IPS-NIHi11 (cell line): ENCODE measurements at regions not wholly inside any gene's neighbourhood (a gene's known extent, or its start where the extent isn't known, plus 50 kb on each side); places are given as distances from the start of the nearest gene placed in this dataset.

Experiments
- DNase-seq: peaks from one replicate; pipeline ENCODE4 v3.0.0; 2012; ENCODE audit warnings: mixed read lengths, low spot score

DNA sequence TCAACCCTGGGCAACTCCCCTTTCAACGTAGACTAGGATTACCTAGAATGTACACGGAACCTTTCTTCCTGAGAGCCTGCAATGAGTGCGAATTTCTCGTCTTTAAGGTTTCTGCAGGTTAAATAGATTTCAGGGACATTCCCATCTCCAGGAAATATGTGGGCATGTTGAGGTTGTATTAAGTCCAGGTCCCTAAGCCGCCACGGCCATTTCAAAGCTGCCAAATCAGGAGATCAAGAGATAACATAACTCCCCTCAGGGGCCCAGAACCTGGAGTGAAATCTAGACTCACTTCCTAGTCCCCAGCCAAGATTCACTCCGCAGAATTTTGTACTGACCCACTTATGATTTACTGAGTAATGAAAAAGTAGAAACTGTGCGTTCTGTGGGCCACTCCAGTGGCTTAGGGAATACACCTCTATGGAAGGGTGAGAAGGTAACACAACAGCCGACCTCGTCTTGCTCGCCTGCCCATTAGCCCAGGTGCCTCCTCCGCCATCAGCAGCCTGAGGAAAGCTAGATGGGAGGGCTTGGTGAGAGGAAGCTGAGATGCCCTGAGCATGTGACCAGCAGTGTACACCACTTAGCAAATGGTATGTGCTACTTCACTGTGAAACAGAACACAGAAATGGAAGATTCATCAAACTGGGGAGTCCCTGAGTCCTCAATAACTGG, 98.5 kb upstream of the SOX1 start:
- no peak for DNase-seq

DNA sequence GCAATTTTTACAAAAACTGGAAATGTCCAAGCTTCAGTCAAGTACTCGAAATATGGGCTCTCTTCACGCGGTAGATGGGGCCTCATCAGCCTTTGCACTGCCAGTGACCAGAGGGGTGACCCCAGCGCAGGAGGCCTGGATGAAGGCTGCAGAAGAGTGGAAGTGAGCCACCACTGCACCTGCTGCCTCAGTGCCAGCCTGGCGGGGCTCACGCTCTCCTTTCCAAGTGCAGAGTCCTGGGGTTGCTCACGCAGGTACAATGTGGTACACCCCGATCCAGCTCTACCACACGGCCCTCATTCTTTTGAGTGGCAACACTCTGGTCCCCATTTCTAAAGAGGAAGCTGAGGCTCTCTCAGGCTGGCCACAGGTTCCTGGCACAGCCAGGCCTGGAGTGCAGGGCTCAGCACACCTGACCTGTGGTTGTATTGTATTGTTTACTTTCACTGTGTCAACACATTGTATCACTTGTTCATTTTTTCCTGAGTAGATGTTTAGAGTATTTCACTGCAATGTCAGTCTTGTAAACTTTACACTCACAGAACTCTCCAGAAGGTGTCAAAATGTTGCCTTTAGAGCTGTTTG, 97.3 kb upstream of the SOX1 start:
- no peak for DNase-seq

DNA sequence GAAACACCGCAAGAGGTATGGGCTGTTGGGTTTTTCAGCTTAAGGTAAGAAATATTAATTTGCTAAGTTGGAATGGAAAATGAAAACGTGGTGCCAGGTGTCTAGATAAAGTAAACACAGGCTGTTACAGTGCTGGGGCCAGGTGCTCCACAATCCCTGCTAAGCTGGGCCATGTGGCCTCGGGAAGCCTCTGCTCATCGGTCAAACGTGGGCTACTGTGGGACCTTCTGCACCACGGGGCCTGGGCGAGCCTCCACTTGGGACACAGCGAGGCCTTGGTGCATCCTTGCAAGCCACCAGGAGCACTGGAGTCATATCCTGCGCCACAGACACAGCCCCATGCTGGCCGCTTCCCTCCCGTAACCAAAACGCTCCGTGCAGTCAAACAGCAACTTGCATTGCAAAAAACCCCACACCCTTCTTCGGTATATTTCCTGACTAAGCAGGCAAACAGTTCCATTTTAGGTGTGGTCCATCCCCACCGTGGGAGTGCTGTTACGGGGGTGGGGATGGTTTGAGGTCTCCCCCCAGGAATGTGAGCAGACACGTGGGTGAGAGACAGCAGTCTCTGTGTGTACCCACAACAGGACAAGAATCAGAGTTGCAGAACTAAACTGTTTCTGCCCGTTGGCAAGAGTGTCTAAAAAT, 96.3 kb upstream of the SOX1 start:
- DNase-seq, result no peak

DNA sequence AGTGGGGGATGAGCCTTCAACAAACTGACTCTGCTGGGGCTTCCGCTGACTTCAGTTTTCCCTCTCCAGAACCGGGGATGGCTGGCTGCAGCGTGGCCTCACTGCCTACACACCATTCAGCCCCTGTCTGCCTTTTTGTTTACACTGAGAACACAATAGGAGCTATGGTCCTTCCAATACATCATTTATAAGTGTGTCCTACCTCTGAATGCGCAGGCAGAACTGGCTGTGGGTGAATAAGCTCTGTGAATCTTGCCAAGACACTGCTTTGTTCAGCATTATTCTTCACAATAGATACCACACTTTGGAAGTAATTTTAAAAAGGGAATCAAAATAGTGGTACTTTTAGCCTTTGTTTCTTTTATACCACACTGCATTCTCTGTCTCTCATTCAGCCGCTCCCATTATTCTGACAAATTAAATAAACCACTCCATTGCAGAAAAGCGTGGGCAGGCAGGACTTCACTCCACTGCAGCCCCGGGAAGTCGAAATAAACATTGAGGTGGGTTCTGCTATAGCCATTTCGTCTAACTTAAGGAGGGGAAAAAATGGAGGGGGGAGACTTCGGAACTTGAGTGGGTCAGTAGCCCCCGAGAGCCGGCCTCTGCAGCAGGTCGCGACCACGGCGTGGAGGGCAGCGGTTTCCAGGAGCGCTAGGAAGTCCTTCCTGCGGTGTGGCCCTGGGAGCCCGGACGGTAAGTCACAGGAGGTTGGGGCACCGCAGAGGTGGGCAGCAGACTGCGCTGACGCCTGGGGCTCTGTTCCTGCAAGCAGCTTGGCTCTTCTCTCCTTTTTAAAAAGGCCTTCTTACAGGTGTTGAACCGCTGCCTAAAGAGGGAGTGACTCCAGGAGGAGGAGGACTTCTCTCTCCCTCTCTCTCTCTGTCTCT, 94.8 kb upstream of the SOX1 start:
- DNase-seq, result no peak

DNA sequence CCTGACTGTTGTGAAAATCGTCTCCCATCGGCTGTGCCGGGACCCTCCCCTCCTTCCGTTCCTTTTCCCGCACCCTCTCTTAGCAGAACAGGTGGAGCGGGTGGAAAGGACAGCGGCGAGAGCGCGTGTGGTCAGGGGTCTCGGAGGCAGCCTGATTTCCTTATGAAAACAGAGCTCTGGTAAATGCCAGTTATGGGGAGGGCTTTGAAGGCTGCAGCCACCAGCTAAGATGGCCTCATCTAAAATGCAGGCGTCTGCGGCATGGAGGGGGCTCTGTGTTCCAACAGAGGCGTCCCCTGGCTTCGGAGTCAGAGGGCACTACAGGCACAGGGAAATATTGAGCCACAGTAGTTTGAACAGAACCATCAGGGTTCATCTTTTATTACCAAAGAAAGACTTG, 93.8 kb upstream of the SOX1 start:
- DNase-seq, result no peak

DNA sequence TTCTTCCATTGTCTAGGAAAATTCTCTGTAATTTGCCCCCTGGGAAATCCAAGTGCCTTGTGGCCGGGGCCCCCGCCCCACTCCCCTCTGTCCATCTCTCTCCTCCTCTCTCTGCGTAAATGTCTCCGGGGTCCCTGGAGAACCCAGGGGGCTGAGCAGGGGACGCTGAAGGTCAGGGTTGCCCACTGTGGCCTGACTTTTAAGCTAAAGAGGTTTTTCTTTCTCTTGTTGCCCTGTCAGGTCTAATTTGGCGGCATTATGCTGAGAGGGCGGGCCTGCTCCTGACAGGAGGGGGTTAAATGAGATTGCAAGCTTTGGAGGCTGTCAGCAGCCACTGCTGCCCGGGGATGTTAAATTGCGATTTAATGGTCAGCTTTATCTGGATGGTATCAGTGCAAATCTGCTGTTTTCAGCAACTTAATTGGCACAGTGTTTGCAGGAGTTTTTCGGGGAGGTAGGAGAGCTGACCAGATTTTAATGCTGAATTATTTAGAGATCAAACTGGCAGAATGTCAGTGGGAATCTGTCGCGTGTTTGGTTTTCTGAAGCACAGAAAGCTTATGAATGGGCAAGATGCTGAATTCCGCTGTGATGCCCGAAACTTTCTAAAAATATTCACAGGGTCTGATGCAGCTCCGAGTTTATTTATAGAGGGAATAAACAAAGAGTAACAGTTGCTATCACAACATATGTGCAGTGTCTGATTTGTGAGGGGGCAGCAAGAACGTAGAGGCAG, 93.2 kb upstream of the SOX1 start:
- DNase-seq, result no peak

DNA sequence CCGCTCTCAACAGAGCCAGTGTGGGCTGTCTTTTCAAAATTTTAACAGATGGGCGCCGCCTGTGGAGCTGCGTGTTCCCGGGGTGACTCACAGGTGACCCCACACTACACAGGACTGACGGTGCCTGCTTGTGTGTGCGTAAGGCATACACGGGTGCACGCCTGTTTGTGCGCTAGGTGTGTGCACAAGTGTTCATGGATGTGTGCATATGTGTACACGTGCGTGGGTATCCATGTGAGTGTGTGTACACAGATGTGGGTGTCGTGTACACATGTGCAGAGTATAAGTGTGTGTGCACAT, 92.7 kb upstream of the SOX1 start:
- no peak for DNase-seq

DNA sequence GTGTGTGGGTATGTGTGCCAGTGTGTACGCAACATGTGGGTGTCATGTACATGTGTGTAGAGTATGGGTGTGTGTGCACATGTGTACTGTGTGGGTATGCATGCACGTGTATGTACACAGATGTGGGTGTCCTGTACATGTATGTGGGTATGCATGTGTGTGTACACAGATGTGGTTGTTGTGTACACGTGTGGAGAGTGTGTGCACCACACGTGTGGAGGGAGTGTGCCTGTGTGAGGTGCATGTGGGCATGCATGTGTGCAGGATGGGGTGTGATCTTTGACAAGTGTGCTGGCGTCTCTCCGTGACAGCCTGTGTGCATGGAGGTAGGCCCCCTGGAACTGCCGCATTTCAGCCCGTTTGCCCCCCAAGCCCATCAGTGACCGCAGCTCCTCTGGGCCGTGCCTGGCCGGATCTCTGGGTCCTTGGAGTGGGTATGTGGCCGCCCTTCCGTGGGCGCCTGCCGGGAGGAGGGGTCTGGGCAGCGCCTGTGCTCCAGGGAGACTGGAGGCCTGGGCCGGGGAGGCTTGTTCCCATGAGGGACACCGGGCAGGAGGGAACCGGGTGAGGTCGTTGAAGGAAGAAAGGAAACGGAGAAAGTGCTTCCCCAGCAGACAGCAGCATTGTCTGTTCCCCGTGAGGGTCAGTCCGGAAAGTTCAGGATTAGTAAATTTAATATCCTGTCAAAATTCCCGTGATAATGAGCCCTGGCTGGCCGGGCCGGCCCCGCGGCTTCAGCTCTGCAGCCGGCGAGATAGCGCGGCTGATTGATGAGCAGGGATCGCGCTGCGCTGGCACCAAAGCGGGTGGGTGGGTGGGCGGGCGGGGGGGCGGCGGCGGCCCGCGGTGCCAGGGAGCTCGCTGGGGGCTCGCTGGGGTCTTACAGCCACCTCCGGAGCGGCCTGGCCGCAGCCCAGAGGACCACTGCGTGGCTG, 91.1 kb upstream of the SOX1 start:
- DNase-seq, result no peak

DNA sequence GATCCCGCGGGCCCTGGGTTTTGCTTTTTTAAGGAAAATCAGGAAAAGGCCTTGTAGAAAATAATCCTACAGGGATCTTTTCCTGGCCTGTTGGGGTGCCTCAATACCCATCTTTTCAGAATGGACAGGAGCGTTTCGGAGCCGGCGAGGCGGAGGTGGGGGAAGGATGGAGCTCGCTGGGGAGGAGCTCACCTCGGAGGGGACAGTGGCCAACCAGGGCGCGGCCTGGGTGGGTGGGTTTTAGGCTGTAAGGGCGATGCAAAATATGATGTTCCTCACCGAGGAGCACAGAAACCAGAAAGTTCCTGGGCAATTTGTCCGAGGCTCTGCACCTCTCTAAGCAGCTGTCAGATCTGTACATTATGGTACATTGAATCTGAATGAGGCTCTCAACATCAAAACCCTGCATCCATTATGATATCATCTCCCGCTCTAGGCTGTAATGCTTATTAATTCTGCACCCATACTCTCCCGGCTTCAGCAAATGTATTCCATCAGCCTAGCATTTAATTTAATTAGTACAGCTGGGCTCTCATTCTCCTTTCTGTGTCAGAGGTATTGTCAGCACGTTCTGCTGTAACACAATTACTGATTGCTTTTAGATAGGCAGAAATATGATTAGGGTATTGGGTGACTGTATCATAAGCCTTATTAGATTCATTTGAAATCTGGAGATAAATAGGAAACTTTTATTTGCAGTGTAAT, 90.3 kb upstream of the SOX1 start:
- no peak for DNase-seq

DNA sequence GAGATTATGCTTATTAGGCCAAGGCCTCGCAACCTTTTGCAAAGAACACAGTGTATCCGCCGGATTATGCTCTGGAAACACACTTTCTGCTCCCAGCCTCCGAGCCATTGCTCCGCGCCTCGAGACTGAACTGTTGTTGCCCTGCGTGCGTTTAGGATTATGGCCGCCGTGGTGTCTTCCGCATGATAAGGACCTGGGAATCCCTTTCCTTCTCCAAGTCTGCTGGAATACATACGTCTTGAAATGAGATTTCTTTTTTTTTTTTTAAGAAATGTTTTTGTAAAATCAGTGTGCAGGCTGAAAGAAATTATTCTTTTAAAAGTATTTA, 89.8 kb upstream of the SOX1 start:
- DNase-seq, result no peak

DNA sequence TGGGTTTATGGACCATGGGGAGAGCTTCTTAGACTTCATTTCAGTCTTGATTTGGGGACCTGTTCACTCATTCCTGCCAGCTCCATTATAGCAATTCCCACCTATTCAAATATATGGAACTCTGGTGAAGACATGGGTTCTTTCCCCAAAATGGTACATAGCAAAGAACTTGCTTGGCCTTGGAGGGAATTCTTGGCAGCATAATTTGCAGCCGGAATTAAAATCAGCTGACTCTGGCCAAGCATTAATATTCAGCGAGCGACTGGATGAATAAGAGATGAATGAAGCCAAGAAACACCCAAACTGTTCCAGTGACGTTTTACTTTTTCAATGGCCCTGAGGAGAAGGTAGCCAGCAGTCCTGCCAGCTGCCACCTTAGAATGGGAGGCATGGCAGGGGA, 88.4 kb upstream of the SOX1 start:
- DNase-seq, result no peak

DNA sequence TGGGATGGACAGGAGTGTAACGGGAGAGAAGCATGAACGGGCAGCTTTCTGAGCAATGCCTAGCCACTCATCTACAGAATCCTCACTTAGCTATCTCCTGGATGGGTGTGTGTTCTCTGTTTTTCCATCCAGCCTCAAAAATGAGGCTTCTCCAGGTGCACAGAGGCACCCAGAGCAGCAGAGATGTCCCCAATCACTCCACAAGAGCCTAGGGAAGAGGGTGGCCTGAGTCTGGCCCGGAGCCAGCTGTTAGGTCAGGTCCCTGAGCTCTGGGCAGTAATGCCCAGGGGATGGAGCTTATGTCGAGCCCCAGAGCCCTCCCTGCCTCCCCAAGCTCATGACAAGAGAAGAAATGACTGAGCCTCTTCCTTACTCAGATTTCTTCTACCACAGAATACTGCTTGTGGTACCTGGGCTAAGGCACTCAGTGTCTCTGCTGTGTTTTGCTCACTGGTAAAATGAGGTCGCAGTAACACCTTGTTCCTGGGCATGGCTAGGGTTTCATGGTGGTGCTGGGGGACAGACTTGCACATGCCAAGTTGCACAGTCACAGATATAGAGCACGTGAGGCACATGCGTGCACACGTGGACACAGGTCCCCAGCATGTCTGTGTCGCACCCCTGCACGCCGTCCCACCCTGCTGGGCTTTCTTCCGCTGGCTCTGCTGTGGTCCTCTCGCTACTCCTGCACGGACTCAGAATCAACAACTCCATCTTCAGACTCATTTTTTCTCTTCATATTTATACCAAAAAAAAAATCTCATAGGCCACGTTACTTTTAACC, 86.6 kb upstream of the SOX1 start:
- no peak for DNase-seq

DNA sequence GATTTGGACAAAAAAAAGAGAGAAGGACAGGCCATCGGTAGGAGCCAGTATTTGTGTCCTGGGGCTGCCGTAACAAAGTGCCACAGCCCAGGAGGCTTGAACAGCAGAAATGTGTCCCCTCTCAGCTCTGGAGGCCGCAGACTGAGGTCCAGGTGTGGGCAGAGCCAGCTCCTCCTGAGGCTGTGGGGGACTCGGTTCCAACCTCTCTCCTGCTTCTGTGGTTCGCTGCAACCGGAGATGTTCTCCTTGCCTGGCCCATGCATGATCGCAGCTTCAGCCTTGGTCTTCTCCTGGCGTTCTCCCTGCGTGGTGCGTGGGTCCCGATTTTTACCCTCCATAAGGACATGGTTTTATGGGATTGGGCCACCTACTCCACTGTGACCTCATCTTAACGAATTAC, 85.9 kb upstream of the SOX1 start:
- no peak for DNase-seq

DNA sequence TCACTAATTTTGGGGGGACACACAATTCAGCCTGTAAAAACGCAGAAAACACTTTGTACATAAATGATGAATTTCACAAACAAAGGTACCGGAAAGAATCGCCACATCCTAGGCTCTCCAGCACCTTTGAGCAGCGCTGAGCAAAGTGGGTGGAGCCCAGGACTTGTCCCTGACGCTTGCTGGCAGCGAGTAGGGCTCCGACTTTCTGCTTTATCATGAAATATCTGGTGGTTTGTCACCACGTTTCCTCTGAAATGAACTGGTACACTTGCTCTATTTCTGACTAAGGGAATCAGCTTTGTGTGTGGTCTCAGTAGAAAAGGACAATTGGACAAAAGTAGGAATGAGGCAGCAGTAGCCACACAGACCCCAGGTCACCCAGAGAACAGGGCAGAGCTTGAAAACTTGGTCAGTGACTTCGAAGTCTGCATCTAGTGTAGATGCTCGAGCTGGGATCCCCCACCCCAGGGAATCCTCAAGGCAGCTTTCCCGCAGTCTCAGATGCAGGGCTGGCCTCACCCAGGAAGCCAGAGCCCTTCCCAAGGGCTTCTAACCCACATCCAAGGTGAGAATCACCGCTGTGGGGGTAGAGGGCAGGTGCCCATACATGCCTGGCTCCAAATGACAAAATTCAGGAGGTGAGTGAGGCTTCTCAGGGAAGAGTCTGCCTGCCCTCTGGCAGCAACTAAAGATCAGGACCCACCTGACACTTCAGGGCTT, 85.3 kb upstream of the SOX1 start:
- DNase-seq, result no peak

DNA sequence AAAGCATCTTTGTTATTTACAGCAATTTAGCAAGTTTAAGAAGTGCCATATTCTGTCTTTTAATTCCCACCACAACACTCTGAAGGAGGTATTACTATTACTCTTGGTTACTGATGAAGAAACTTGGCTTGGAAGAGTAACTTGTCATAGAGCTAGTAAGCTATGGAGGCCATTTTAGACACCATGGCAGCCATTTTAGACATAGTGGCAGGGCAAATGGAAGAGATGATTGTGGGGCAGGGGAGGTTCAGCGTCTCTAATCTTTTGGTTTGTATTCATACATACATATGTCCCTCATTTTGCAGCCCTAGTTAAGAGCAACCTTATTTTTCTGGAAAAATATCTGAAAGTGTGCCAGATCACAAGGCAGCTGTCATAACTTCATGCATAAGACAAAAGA, 82.6 kb upstream of the SOX1 start:
- no peak for DNase-seq

DNA sequence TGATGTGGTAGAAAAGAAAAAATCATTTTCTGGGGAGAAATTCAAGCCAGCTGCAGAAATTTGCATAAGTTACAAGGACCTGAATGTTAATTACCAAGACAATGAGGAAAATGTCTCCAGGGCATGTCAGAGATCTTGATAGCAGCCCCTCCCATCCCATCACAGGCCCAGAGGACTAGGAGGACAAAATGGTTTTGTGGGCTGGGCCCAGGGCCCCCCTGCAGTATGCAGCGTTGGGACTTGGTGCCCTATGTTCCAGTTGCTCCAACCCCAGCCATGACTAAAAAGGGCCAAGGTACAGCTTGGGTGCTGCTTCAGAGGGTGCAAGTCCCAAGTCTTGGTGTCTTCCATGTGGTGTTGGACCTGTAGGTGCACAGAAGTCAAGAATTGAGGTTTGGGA, 76.6 kb upstream of the SOX1 start:
- no peak for DNase-seq

DNA sequence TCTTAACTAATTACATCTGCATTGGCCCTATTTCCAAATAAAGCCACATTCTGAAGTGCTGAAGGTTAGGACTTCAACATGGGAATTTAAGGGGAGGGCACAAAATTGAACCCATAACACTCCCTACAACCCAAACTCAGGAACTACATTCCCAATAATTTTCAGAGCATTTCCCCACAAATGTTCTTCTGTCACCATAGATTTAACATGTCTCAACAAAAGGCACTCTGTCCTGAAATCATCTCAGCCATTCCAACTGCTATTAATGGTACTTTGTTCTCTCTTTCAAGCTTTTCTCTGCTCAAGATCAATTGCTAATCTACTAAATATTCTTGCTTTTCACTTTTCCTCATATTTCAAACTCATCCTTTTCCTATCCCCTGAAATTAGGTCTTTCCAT, 74.0 kb upstream of the SOX1 start:
- DNase-seq, result no peak

DNA sequence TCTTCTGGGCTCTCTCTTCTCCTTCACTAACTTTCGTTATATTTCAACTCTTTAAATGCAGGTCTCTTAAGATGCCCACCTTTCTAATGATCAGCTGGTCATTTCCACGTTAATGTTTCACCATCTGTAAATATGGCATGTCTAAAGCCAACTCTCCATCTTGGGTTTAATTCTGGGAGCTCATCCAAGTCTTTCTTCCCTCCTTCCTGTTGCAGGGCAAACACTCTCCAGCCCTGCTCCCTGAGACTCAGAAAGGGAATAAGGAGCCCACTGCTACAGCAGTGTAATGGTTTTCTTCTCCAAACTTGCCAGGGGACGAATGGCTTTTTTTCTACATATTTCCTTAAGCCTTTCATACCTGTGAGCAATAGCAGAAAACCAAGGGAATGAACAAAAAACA, 73.3 kb upstream of the SOX1 start:
- no peak for DNase-seq

DNA sequence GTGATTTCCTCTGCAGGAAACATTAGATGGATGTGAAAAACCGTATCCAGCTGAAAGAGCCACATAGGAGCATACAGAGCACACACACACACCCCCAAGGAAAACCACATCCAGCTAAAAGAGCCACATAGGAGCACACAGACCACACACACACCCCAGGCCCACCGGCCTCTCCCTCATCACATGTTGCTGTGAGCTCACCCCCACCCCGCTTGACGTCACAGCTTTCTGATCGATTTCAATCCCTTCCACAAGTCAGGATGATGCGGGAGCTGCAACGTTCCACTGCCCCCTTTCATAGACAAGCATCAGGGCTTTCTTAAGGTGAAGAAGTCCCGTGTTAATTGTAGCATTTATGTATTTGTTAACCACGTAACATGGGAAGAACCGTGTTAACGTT, 72.4 kb upstream of the SOX1 start:
- no peak for DNase-seq
